ENCODE measurements at regions not wholly inside any gene's neighbourhood (a gene's known extent, or its start where the extent isn't known, plus 50 kb on each side); places are given as distances from the start of the nearest gene placed in this dataset.
"Not testable (repeated sequence)": the region's sequence is repeated elsewhere in the genome, so short reads cannot be mapped to it uniquely, and the experiment has no call there.

- DNase-seq: no peak
Measured at GRCh38 chr3:164095279-164095678, 983.0 kb downstream of the SI start.

GRCh38 chr3:164094546-164094945 lies 983.8 kb downstream of the SI start:
- DNase-seq: no peak

DNA sequence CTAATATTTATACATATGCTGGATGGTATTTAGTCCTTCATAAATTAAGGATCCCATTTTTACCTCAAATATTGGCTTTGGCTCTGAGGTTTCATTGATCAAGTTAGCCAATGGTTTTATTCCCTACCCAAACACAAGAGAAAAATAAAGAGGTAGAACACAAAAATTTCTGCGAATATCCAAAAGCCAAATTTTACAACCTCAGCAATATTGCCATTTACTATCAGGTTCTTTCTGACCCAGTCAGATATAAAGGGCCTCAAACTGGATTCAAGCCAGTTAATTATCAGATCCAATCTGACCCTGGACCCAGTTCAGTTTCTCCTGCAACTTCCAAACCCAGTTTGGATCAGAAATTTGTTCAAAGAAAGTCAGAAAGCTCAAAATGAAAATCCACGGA lies 998.1 kb downstream of the SI start:
- no peak for DNase-seq

DNA sequence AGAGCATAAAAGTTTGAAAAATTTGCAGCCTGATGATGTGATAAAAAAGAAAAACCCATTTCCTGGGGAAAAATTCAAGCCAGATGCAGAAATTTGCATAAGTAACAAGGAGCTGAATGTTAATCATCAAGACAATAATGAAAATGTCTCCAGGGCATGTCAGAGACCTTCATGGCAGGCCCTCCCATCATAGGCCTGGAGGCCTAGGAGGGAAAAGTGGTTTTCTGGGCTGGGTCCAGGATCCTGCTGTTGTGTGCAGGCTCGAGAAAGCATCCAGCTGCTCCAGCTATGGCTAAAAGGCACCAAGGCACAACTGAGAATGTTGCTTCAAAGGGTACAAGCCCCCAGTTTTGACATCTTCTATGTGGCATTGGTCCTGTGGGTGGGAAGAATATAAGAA lies 1014.0 kb downstream of the SI start:
- no peak for DNase-seq

DNA sequence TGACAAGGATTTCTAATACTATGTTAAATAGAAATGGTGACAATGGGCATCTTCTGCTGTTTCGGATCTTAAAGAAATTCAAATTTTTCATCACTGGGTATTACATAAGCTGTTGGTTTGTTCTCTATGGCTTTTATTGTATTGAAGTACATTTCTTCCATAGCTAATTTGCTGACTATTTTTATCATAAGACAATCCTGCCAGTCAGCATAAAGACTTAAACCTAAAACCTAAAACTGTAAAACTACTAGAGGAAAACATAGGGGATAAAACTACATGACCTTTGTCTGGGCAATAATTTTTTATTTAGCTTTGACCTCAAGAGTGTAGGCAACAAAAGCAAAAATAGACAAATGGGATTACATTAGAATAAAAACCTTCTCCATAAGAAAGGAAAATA lies 1017.4 kb downstream of the SI start:
- no peak for DNase-seq

DNA sequence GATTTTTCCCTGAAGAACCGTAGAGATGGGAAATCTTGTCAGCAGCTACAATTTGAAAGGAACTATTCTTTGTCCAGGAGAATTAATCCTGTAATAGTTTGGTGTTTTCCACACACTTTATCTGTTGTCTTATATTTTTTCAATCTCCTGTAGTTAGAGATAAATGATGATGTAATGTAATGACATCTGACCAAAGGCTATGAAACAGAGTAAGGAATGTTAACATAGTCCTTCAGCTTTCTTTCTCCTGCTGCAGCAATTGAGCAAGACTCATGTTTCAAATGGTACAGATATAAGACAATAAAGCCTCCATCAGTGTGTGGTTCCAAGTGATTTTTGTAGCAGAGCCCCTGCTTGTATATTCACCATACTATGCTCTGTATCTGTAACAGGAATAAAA lies 1028.4 kb downstream of the SI start:
- no peak for DNase-seq

- no peak for DNase-seq
Measured at GRCh38 chr3:164048451-164048850, 1029.8 kb downstream of the SI start.

- no peak for DNase-seq
Measured at GRCh38 chr3:164040991-164041390, 1037.3 kb downstream of the SI start.

- DNase-seq: no peak
Measured at GRCh38 chr3:164030194-164030593, 1048.1 kb downstream of the SI start.

GRCh38 chr3:164024786-164025185 lies 1053.5 kb downstream of the SI start:
- no peak for DNase-seq

DNA sequence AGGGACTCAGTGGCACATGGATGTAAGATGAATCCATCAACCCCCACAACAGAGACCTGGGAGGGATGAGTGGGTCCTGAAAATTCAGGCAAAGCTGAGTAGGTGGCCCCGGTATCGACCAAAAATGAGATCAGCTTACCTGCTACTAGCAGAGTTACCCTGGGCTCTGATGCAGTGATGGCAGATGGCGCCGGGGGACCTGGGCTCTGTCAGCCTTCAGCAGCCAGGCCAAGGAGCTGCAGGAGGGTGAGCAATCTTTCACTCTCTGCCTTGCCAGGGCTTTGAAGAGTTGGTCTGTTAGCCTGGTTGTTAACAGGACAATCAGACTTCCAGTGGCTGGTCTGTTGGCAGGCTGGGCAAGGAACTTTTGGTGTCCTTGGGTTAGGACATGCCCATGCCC lies 1054.8 kb downstream of the SI start:
- DNase-seq: no peak

- DNase-seq: no peak
Measured at GRCh38 chr3:164018500-164018899, 1059.8 kb downstream of the SI start.

DNA sequence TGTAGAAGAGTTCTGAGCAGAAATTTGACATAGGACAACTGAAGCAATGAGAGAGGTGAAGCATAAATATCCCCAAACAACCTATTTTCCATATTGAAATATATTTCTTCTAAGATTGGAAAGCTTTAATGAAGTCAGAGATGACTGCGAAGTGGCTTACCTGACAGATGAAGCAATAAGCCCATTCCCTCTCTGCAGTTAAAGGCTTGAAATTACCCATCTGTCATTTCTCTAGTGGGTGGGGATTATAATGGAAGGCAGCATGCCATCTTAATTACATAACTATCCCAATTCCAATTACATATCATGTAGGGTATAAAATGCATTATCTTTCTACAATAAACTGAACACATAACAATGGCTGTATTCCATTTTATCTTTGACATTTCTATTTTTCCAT lies 1070.5 kb downstream of the SI start:
- DNase-seq: no peak

GRCh38 chr3:164004205-164004604 lies 1074.1 kb downstream of the SI start:
- DNase-seq: no peak

DNA sequence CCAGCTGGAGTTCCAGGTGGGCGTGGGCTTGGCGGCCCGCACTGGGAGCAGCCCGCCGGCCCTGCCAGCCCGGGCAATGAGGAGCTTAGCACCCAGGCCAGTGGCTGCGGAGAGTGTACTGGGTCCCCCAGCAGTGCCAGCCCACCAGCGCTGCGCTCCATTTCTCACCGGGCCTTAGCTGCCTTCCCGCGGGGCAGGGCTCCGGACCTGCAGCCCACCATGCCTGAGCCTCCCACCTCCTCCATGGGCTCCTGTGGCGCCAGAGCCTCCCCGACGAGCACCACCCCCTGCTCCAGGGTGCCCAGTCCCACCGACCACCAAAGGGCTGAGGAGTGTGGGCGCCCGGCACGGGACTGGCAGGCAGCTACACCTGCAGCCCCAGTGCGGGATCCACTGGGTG lies 1075.3 kb downstream of the SI start:
- DNase-seq: not testable (repeated sequence)

GRCh38 chr3:163983940-163984339 lies 1094.4 kb downstream of the SI start:
- no peak for DNase-seq

DNA sequence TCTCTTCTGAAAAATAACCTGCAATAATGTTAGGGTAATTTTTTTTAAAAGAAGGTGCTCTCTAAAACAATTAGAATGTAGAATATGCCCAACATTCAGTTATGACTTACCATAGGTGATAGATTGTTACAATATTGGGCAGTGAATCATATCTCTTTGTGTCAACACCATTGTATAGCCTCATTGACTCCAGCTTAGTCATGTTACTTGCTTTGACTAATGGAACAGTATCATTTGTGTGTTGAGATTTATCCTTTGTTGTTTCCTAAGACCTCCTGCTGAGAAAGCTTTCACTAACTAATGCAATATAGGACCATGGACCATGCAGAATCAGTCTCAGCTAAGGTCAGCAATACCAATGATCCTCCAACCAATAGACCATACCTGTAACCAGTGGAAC lies 1106.4 kb downstream of the SI start:
- no peak for DNase-seq

- DNase-seq: no peak
Measured at GRCh38 chr3:163957072-163957471, 1121.2 kb downstream of the SI start.

GRCh38 chr3:163953526-163953925 lies 1124.8 kb downstream of the SI start:
- no peak for DNase-seq

DNA sequence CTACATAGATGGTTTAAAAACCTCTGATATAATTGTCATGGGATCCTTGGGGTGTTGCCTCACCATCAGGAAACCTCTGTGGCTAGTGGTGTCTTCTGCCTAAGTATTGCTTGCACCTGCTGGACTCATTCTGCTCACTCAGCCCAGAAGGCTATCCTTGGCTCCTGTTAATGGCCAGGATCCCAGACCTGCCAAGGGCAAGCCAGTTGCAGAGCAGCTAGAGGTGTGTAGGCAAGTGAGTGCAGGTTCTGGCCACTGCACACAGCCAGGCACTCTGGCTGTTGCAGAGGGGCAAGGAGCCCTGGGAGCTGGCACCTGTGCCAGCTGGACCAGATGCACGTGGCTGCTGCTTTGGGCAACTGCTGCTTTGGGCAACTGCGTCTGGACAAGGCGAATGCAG lies 1125.8 kb downstream of the SI start:
- DNase-seq: no peak

GRCh38 chr3:163951397-163951987 lies 1126.8 kb downstream of the SI start:
- DNase-seq: no peak

DNA sequence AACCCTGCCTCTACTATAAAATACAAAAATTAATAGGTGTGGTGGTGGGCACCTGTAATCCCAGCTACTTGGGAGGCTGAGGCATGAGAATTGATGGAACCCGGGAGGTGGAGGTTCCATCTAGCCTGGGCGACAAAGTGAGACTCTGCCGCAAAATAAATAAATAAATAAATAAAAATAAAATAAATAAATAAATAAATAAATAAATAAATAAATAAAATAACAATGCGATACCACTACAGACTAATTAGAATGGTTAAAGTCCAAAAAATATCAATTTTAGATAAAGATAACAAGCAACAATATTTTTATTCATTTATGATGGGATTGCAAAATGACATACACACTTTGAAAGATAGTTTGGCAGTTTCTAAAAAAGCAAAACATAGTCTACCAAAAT lies 1131.5 kb downstream of the SI start:
- DNase-seq: no peak

DNA sequence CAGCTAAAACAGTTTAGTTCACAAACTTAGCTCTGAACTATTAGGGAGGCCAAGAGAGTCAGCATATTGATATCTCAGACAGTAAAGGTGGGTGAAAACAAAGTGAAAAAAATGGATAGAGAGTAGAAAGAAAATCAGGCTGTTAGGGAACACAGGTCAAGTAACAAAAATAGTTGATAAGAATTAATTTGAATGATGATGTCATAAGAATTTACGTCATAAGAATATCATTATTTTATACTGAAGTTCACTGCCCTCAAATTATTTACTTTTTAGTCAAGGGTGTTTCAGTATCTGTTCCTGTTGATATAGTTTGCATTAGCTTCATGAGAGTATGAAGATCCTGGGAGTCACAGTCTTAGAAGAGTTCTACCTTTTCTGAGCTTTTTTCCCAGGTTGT lies 1134.6 kb downstream of the SI start:
- no peak for DNase-seq

GRCh38 chr3:163939926-163940325 lies 1138.4 kb downstream of the SI start:
- no peak for DNase-seq

DNA sequence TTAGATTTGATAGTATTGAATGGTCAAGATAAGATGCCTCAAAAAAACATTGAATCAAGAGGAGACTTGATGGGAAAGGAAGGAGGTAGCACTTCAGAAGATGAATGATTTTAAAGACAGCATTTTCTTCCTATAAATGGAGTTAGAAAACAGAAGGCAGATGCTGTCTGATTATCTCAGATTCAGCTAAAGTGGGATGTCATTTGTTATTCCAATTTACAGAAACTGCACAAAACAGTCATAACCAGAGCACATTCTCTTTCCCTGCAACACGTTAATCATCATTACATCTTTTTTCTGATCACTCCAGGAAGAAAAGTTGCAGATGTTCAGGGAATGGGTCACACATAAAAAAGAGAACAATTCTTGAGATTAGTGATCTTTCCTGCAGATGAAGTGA lies 1141.8 kb downstream of the SI start:
- no peak for DNase-seq

- no peak for DNase-seq
Measured at GRCh38 chr3:163935411-163935810, 1142.9 kb downstream of the SI start.
